Posterior cingulate gyrus (tissue), 11 donors: ENCODE measurements at regions not wholly inside any gene's neighbourhood (a gene's known extent, or its start where the extent isn't known, plus 50 kb on each side); places are given as distances from the start of the nearest gene placed in this dataset.

Experiments used
- DNase-seq, 10 donors: peaks; one replicate each; pipeline versions ENCODE4 v3.0.0 to v3.0.0-alpha.2; 2020 to 2021; ENCODE audit warnings: mixed read lengths in 3 of 10
- intact Hi-C: fragments of 100-400 bp; cut with DNase I; formaldehyde crosslinking; loops from one replicate; pipeline ENCODE4 v1.15.1; 2023

- DNase-seq: peak in 1 of 10 donors; percentile 56
- intact Hi-C loops: no loop called here
These were observed 249.4 kb upstream of the IRX1 start for GRCh38 chr5:3346111-3346820.

- DNase-seq: peak in 1 of 10 donors; percentile 61
- intact Hi-C loops: no loop called here
These were observed 250.4 kb upstream of the IRX1 start for GRCh38 chr5:3345195-3345594.

- peak in 1 of 10 donors; percentile 46 for DNase-seq
- intact Hi-C loops: no loop called here
These were observed 251.0 kb upstream of the IRX1 start for GRCh38 chr5:3344671-3345070.

GRCh38 chr5:3343911-3344310 is 251.7 kb upstream of the IRX1 start:
- intact Hi-C loops: no loop called here
- peak in 1 of 10 donors; percentile 51 for DNase-seq

GRCh38 chr5:3343211-3343610 is 252.4 kb upstream of the IRX1 start:
- intact Hi-C loops: no loop called here
- peak in 1 of 10 donors; percentile 22 for DNase-seq

GRCh38 chr5:3342271-3343100 is 253.1 kb upstream of the IRX1 start:
- intact Hi-C loops: no loop called here
- DNase-seq: peak in 1 of 10 donors; percentile 64

- intact Hi-C loops: no loop called here
- peak in 1 of 10 donors; percentile 77 for DNase-seq
These were observed 254.0 kb upstream of the IRX1 start for GRCh38 chr5:3341446-3342240.

GRCh38 chr5:3340471-3340870 is 255.2 kb upstream of the IRX1 start:
- peak in 1 of 10 donors; percentile 22 for DNase-seq
- intact Hi-C loops: no loop called here

- DNase-seq: peak in 1 of 10 donors; percentile 76
- intact Hi-C loops: no loop called here
These were observed 255.9 kb upstream of the IRX1 start for GRCh38 chr5:3339798-3340115.

- intact Hi-C loops: no loop called here
- peak in 1 of 10 donors; percentile 65 for DNase-seq
These were observed 256.4 kb upstream of the IRX1 start for GRCh38 chr5:3339092-3339797.

GRCh38 chr5:3337812-3338541 is 257.7 kb upstream of the IRX1 start:
- DNase-seq: peak in 2 of 10 donors; percentile 58 to 82

GRCh38 chr5:3336666-3337065 is 259.0 kb upstream of the IRX1 start:
- intact Hi-C loops: no loop called here

More at GRCh38 chr5:3337812-3338541, 257.7 kb upstream of the IRX1 start:
- intact Hi-C loops: no loop called here

GRCh38 chr5:3335301-3335700 is 260.3 kb upstream of the IRX1 start:
- peak in 2 of 10 donors; percentile 42 to 43 for DNase-seq
- intact Hi-C loops: no loop called here

More at GRCh38 chr5:3336666-3337065, 259.0 kb upstream of the IRX1 start:
- peak in 1 of 10 donors; percentile 62 for DNase-seq

GRCh38 chr5:3333836-3334235 is 261.8 kb upstream of the IRX1 start:
- intact Hi-C loops: no loop called here
- peak in 2 of 10 donors; percentile 49 to 63 for DNase-seq

GRCh38 chr5:3333105-3333504 is 262.5 kb upstream of the IRX1 start:
- DNase-seq: peak in 2 of 10 donors; percentile 34 to 72
- intact Hi-C loops: no loop called here

- intact Hi-C loops: no loop called here
- peak in 1 of 10 donors; percentile 45 for DNase-seq
These were observed 263.8 kb upstream of the IRX1 start for GRCh38 chr5:3331819-3332218.

GRCh38 chr5:3330442-3330841 is 265.2 kb upstream of the IRX1 start:
- intact Hi-C loops: no loop called here
- peak in 2 of 10 donors; percentile 54 to 57 for DNase-seq

- intact Hi-C loops: no loop called here
- DNase-seq: peak in 3 of 10 donors; percentile 57 to 77 (median 58)
These were observed 266.2 kb upstream of the IRX1 start for GRCh38 chr5:3329427-3329826.

GRCh38 chr5:3326841-3327232 is 268.8 kb upstream of the IRX1 start:
- intact Hi-C loops: no loop called here
- no peak for DNase-seq
